ENCODE measurements at regions not wholly inside any gene's neighbourhood (a gene's known extent, or its start where the extent isn't known, plus 50 kb on each side); places are given as distances from the start of the nearest gene placed in this dataset.

DNA sequence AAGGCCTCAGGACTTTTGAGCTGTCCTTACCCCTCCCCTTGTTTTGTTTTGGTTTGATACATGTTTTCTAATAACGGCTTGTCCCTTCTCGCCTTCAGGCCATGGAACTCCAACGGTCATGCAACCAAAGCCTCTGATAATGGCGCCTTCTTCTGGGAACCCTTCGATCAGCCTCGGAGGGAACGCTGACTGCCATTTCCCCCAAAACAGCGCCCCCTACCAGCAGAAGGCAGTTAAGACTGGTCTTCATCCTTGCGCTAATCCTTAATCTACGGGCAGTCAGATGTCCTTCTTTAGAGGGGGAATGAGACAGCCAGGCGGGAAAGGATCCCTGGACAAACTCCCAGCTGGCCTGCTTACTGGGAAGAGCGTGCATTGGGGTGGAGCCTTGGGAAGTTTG lies 276.6 kb downstream of the ICE1 start:
- DNase-seq (ENCODE audit: low read depth, low spot score) (no peak), FAIRE-seq (no peak)
- CTCF ChIA-PET = no interaction called here
- H3K36me3 ChIP-seq (ENCODE audit: control insufficient read depth in 2 of 2, extremely low read depth in 1 of 2, insufficient read depth in 2 of 2, low read length in 2 of 2) = no peaks in the 10 kb centered on the region
- dilution Hi-C loops (cut with MboI; ENCODE audit: extremely low pct_ligation_motif_present, low sequenced_read_pairs) = no loop called here
- no peak overlapping the region for H2AFZ ChIP-seq (ENCODE audit: low read depth, low read length)
- no peaks in the 10 kb centered on the region for H4K20me1 ChIP-seq (replicated peaks; ENCODE audit: control insufficient read depth, extremely low read depth, insufficient read depth, low read length)
- intact Hi-C loops (cut with micrococcal nuclease) = no loop called here
- no peaks in the 10 kb centered on the region for H3K4me1 ChIP-seq (ENCODE audit: control insufficient read depth, extremely low read depth, insufficient read depth, low read length)
- no peak overlapping the region for H3K27ac ChIP-seq (ENCODE audit: insufficient read depth, low read depth, low read length)
- no peaks in the 10 kb centered on the region for H3K27me3 ChIP-seq (ENCODE audit: control insufficient read depth in 2 of 2, insufficient read depth in 2 of 2, low read length in 2 of 2)
- BruUV-seq (replicated peaks) = no TSS peak
- no peaks in the 10 kb centered on the region for H3K9me1 ChIP-seq (replicated peaks; ENCODE audit: control insufficient read depth, extremely low read depth, insufficient read depth, low read length)
- peaks cover 2% of the 10 kb centered on the region for H3K9me3 ChIP-seq (replicated peaks; ENCODE audit: control insufficient read depth, insufficient read depth, low read length)
- no peak overlapping the region for H3K4me3 ChIP-seq (replicated peaks in 1 of 3; ENCODE audit: insufficient read depth in 1 of 3, low read depth in 1 of 3, low read length in 3 of 3)
- no peaks in the 10 kb centered on the region for H3K79me2 ChIP-seq (ENCODE audit: control insufficient read depth, insufficient read depth, low read length)
- POLR2A ChIA-PET = no interaction called here
- no peak overlapping the region for H3K9ac ChIP-seq (replicated peaks; ENCODE audit: extremely low read depth, insufficient read depth, low read length)
- no peak for TF ChIP-seq JUN (IDR thresholded peaks at IDR 0.05; ENCODE audit: borderline replicate concordance, insufficient read depth, insufficient read length, low read depth)
- TF ChIP-seq MAX (IDR thresholded peaks at IDR 0.05; ENCODE audit: insufficient read depth, insufficient read length) = no peak
- no peak for TF ChIP-seq POLR2A (IDR thresholded peaks at IDR 0.05; ENCODE audit: low read depth, low read length)
- TF ChIP-seq EZH2 (IDR thresholded peaks at IDR 0.05; ENCODE audit: borderline replicate concordance, low read depth, low read length, severe bottlenecking) = no peak
- no peak for TF ChIP-seq MYC (IDR thresholded peaks at IDR 0.05; ENCODE audit: low read depth, low read length)
- no peak for TF ChIP-seq FOS (IDR thresholded peaks at IDR 0.05; ENCODE audit: borderline replicate concordance, insufficient read depth, low read length)
- TF ChIP-seq CTCF (IDR thresholded peaks at IDR 0.05; ENCODE audit: extremely low read depth in 1 of 2, insufficient read depth in 1 of 2, low read depth in 1 of 2, low read length in 2 of 2) = no peak
- no peak for TF ChIP-seq POLR2AphosphoS5 (IDR thresholded peaks at IDR 0.05; ENCODE audit: insufficient read depth, low read depth, low read length)
- no peak for TF ChIP-seq GATA2 (IDR thresholded peaks at IDR 0.05; ENCODE audit: insufficient read depth, insufficient read length, low read depth, low read length)
- no peak overlapping the region for H3K4me2 ChIP-seq (ENCODE audit: insufficient read depth, low read length)
